Inflammatory macrophage (primary cell): ENCODE measurements at regions not wholly inside any gene's neighbourhood (a gene's known extent, or its start where the extent isn't known, plus 50 kb on each side); places are given as distances from the start of the nearest gene placed in this dataset.
"Not testable (repeated sequence)": the region's sequence is repeated elsewhere in the genome, so short reads cannot be mapped to it uniquely, and the experiment has no call there.

Experiments used
- DNase-seq, 2 donors: peaks; one replicate each; pipeline ENCODE4 v3.0.0-alpha.2; 2020 to 2022

DNA sequence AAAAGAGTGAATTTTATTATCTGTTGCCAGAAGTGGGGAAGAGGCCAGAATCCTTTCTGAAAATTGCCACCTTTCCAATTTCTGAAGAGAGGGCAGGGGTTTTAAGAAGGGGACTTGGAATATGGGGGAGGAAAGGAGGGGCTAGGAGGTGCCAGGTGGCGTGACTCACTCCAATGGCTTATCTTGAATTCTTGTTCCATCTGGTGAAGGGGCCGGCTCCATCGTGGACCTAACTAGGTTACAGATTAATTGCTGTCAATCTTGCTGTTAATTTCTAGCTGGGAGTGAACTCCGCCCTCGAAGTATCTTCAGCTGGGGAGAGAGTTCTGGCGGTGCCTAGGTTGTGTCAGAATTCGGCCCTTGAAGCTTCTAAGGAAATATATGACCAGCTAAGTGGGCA lies 138.7 kb downstream of the YTHDC2 start:
- DNase-seq, result no peak

- DNase-seq, result no peak
These were observed 141.3 kb downstream of the YTHDC2 start for GRCh38 chr5:113654828-113655227.

DNA sequence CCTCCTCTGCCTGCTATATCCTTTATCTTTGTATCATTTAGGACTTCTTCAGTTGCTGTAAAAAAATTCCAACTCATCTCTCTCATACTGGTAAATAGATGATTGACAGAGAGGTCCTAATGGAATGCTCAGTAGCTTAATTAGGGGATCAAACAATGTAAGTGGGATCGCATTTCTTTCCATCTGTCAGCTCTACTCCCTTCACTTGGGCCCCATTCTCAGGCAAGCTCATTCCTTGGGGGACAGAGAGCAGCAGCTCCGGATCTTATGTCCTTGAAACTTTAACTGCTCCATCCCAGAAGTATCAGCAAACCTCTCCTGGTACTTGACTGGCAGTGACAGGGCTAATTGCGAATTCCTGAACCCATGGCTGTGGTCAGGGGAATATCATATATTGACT lies 146.7 kb downstream of the YTHDC2 start:
- DNase-seq, result no peak

- DNase-seq, result no peak
These were observed 147.3 kb downstream of the YTHDC2 start for GRCh38 chr5:113660706-113661250.

DNA sequence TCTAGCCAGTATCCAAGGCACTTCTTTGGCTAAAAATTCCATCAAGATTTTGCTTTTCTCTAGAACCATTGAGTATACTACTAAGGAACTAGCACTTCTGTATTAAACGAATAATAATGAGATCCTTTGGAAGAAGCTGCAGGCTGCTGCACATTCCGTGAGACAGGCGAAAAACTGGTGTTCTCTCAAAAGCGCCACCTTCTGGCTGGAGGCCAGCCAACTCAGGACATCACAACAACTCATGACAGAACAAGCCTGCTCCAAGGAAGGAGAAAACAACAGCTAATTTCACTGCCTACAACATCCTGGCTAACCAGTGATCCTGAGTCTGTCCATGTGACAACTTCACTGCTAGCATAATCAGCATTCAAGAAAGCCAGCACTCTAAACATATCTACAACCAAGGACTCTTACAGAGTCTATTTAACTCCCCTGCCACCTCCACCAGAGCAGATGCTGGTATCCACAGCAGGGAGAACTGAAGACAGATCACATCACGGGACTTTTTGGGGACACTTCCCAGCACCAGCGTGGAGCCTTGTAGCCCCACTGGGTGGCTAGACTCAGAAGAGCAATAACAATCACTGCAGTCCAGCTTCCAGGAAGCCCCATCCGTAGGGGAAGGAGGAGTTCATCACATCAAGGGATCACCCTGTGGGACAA lies 150.5 kb downstream of the YTHDC2 start:
- DNase-seq, result peak; percentile 36 to 52

- no peak for DNase-seq
These were observed 159.5 kb downstream of the YTHDC2 start for GRCh38 chr5:113673041-113673440.

DNA sequence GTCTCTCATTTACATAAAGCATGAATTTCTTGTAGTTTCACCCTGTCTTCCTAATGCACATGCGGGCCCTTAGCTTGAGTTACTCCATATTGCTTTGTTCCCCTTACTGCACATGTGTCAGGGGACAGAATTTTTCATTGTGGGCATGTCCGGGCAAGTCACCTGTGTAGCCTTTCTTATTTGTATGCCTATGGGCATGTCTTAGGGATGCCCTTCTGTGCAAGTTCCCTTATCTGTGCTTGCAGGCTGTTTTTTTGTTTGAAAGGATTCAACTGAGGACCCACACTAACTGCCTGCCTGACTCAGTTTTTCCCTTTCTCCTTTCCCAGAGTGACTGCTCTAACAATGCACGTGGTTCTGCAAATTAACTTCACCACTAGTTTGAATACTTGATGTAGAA lies 161.7 kb downstream of the YTHDC2 start:
- DNase-seq, result no peak

- no peak for DNase-seq
These were observed 164.7 kb downstream of the YTHDC2 start for GRCh38 chr5:113678202-113678601.

- DNase-seq, result peak; percentile 31 to 43
These were observed 165.6 kb downstream of the YTHDC2 start for GRCh38 chr5:113678924-113679575.

- DNase-seq, result no peak
These were observed 167.0 kb downstream of the YTHDC2 start for GRCh38 chr5:113680534-113680933.

DNA sequence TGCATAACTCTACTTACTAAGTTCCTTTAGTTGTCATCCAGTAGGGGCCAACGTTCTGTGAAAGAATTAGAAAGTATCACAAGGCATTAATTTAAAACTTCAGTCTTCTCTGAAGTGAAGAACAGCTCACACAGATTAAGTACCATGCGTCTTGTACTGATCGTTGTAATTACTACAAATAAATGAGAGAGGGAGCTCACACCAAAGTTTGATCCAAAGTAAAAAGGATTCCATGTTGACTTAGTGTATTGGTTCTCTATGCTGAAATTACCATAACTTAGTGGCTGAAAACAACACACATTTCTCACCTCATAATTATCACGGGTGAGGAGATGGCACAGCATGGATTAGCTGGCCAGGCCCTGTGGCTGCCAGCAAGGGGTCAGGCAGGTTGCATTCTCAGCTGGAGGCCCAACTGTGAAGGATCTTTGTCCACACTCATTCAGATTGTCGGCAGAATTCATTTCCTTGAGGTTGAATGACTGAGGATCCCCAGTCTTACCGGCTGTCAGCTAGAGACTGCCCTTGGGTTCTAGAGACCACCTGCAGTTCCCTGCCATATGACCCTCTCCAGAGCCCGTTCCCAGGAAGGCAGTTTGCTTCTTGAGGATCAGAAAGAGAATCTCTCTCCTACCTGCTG lies 169.1 kb downstream of the YTHDC2 start:
- DNase-seq, result no peak

DNA sequence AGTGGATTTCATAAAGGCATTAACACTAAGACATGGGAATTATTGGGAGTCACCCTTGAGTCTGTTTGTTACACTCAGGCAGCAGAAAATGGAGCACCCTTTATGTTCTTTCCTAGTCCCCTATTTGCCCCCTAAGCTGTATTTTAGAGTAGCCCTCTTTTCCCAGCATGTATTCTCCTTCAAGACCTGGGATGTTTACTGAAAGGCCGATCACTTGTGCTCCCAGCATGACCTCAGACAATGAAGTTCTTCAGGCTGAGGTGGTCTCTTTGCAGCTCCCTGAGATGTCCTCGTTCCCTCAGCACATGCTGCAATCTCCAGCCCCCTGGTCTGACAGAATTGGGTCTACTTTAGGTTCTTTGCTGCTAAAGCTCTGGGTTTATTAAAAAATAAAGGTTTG lies 169.7 kb downstream of the YTHDC2 start:
- DNase-seq, result no peak

DNA sequence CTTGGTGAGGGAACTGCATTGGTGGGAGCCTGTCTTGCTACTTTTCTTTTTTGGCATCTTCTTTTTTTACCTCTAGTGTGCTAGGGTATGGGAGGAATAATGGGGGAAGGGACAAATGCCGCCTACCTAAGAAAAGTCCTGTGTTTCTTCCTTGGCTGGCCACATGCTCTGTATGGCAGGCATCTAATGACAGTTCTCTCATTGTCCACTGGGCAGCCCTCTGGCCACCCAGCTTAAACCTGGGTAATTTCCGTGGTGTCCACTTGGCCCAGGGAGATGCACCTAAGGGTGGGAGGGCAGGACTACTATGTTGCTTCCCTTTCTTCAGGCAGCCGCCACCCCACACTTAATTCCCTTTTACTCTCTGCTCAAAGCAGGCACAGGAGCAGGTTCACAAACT lies 173.1 kb downstream of the YTHDC2 start:
- no peak for DNase-seq

DNA sequence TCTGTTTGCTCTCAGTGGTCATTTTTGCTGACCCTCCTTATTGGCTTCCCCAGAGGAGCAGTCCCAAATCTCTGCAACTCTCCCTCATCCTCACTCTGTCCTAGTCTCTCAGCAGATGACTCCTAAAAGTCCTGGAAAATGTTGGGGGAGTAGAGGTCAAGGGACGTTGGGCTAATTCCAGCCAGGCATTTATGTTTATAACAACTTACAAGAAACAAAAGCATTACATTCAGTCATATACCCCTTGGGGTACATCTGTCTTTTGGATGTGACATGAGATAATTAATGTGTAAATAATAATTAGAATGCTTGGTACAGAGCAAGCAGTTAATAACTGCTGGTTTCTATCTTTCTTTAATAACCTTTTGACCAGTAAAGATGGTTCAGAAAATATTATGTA lies 176.2 kb downstream of the YTHDC2 start:
- no peak for DNase-seq

DNA sequence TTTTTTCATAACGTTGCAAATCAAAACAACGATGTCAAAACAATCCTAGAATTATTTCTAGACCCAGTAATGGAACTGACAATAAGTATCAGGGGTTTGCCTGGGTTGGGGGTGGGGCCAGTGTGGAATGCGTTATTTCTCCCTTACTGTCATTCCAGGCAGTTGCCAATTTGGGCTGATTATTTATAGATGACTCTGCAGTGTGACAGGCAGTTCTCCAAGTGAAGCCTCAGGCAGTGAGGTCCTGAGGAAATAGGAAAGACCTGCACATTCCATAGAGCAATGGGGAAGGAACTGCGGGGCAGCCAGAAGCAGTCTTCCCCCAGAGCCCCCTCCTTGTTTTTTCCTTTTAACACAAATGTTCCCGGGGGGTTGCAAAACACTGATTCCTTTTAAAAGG lies 179.0 kb downstream of the YTHDC2 start:
- no peak for DNase-seq

DNA sequence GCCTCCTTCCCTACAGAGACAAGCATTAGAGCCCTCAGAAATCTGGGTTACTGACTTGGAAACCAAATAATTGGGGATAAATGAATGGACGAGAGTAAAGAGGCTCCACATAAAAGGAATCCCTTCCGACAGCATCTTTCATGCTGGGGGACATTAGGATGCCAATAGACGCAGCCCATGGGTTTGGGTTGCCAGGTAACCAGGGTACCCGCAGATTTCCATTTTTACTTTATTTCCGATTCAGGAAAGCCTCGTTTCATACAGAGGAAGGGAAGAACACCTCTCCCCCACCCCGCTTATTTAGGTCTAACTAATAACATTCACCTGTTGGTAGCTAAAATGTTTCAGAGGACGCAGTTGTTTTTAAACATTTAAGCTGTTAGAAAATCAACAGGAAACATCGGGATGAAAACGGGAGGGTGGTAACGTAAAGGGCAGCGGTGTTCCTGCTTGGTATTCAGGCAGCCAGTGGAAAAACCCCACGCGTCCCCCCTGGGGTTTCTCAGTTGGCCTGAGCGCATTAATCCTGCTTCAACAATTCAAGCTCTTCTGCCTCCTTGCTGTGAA lies 179.5 kb downstream of the YTHDC2 start:
- DNase-seq, result no peak

DNA sequence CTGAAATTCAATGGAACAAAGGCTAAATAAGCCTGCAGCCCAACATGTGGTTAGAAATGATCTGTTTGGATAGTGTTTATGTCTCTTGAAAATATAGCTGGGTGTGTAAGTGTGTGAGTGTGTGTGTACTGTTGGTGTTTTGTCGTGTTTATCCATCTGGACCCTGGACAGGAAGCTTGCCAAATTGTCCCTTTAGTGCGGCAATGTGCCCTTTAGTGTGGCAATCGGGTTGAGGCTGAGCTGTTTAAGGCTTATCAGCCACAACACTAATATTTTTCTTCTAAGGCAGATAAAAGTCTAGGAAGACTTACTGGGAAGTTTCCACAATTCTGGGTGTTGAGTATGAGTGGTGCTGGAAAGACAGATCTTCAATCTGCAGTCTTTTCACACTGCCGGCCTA lies 180.2 kb downstream of the YTHDC2 start:
- DNase-seq, result no peak

DNA sequence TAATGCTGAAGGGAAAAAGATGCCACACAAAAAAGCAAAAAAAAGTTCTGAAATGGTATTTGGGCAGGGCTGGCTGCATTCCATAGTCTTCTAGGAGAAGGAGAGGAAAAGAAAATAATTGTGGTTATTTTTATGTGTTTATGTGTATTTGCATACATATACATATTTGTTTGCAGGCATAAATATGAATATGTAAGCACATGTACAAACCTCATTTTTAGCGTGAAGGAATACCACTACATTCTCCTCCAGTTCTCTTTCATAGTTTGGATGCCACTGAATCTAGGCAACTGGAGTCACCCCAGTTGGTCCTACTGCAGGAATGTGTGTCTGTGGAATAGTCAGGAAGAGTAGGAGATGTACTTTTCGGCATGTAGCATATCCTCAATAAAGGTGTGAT lies 181.1 kb downstream of the YTHDC2 start:
- DNase-seq, result no peak

DNA sequence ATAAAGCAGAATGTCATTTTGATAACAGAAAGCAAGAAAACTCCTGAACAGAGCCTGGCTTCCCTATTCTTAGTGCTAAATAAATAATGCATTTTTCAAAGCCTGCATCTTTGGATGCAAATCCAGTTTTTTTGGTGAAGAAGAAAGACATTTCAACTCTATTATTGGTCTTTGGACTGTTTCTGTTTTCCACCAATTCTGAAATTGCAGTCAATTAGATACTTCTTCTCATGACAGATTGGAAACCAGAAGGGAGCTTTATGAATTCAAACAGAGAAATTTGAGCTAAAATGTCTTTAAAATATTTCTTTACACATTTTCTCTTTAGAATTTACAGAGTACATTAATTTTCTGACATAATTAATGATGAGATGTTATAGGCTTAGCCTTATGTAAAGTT lies 189.8 kb downstream of the YTHDC2 start:
- no peak for DNase-seq

DNA sequence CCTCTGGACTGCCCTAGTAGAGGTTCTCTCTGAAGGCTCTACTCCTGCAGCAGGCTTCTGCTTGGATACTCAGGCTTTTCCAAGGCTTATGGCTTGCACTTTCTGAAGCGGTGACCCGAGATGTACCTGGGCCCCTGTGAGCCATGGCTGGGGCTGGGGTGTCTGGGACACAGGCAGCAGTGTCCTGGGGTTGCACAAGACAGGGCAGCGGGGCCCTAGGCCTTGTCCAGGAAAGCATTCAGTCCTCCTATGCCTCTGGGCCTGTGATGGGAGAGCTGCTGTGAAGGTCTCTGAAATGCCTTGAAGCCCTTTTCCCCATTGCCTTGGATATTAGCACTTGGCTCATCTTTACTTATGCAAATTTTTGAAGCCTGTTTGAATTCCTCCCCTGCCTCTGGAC lies 192.2 kb downstream of the YTHDC2 start:
- no peak for DNase-seq

- no peak for DNase-seq
These were observed 199.6 kb downstream of the YTHDC2 start for GRCh38 chr5:113713051-113713450.

DNA sequence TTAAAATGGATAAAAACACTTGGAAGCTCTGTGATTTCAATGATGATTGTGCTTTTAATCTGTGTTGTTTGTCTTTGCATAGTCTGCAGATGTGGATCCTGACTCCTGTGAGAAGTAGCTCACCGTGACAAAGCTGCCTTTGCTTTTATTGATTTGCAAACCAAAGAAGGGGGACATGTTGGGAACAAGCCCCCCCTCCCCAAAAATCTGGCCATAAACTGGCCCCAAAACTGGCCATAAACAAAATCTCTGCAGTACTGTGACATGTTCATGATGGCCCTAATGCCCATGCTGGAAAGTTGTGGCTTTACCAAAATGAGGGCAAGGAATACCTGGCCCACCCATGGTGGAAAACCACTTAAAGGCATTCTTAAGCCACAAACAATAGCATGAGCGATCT lies 202.4 kb downstream of the YTHDC2 start:
- DNase-seq, result not testable (repeated sequence)

- no peak for DNase-seq
These were observed 206.1 kb downstream of the YTHDC2 start for GRCh38 chr5:113719549-113719948.

DNA sequence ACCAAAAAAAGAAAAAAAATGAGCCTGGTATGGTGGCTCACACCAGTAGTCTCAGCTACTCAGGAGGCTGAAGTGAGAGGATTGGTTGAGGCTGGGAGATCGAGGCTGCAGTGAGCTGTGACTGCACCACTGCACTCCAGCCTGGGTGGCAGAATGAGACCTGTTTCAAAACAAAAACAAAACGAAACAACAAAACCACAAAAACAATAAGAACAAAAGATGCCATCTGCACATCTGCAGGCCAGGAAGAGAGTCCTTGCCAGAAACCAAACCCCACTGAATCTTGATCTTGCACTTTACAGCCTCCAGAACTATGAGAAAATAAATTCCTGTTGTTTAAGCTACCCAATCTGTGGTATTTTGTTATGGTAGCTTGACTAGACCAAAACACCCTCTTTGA lies 207.7 kb downstream of the YTHDC2 start:
- DNase-seq, result no peak
